ENCODE measurements at regions not wholly inside any gene's neighbourhood (a gene's known extent, or its start where the extent isn't known, plus 50 kb on each side); places are given as distances from the start of the nearest gene placed in this dataset.

- TF ChIP-seq CTCF (IDR thresholded peaks at IDR 0.05; ENCODE audit: insufficient read depth, low read depth, low read length, missing control alignments): peak; percentile 46
- peak; percentile 39 for DNase-seq (ENCODE audit: low read depth)
- no peak overlapping the region for H3K4me3 ChIP-seq (ENCODE audit: low read depth, low read length)
These were observed 80.7 kb downstream of the GCC1 start for GRCh38 chr7:127504715-127505114.

GRCh38 chr7:127501817-127502216 is 83.6 kb downstream of the GCC1 start:
- TF ChIP-seq CTCF (IDR thresholded peaks at IDR 0.05; ENCODE audit: insufficient read depth, low read depth, low read length, missing control alignments): no peak
- DNase-seq (ENCODE audit: low read depth): no peak

GRCh38 chr7:127487381-127487780 is 94.9 kb upstream of the ZNF800 start:
- no peak overlapping the region for H3K4me3 ChIP-seq (ENCODE audit: low read depth, low read length)
- no peak for TF ChIP-seq CTCF (IDR thresholded peaks at IDR 0.05; ENCODE audit: insufficient read depth, low read depth, low read length, missing control alignments)
- no peak for DNase-seq (ENCODE audit: low read depth)

More at GRCh38 chr7:127501817-127502216, 83.6 kb downstream of the GCC1 start:
- no peak overlapping the region for H3K4me3 ChIP-seq (ENCODE audit: low read depth, low read length)

- no peak overlapping the region for H3K4me3 ChIP-seq (ENCODE audit: low read depth, low read length)
- peak; percentile 7 for DNase-seq (ENCODE audit: low read depth)
- peak; percentile 16 for TF ChIP-seq CTCF (IDR thresholded peaks at IDR 0.05; ENCODE audit: insufficient read depth, low read depth, low read length, missing control alignments)
These were observed 94.1 kb upstream of the ZNF800 start for GRCh38 chr7:127486654-127487053.

- TF ChIP-seq CTCF (IDR thresholded peaks at IDR 0.05; ENCODE audit: insufficient read depth, low read depth, low read length, missing control alignments): no peak
- H3K4me3 ChIP-seq (ENCODE audit: low read depth, low read length): no peak overlapping the region
- DNase-seq (ENCODE audit: low read depth): no peak
These were observed 93.0 kb upstream of the ZNF800 start for GRCh38 chr7:127485482-127485881.

GRCh38 chr7:127484954-127485353 is 92.4 kb upstream of the ZNF800 start:
- no peak for TF ChIP-seq CTCF (IDR thresholded peaks at IDR 0.05; ENCODE audit: insufficient read depth, low read depth, low read length, missing control alignments)
- no peak for DNase-seq (ENCODE audit: low read depth)
- no peak overlapping the region for H3K4me3 ChIP-seq (ENCODE audit: low read depth, low read length)

- TF ChIP-seq CTCF (IDR thresholded peaks at IDR 0.05; ENCODE audit: insufficient read depth, low read depth, low read length, missing control alignments): no peak
- H3K4me3 ChIP-seq (ENCODE audit: low read depth, low read length): no peak overlapping the region
- no peak for DNase-seq (ENCODE audit: low read depth)
These were observed 86.0 kb upstream of the ZNF800 start for GRCh38 chr7:127478461-127478860.

Data from GM12865 (cell line).